Activated naive CD8-positive, alpha-beta T cell (primary cell): ENCODE measurements at regions not wholly inside any gene's neighbourhood (a gene's known extent, or its start where the extent isn't known, plus 50 kb on each side); places are given as distances from the start of the nearest gene placed in this dataset.

Experiments
- H3K27ac Mint-ChIP-seq: one replicate; pipeline ENCODE4 v1.8.0; 2021; ENCODE audit warnings: mixed read lengths
- H3K27me3 Mint-ChIP-seq: one replicate; pipeline ENCODE4 v1.8.0; 2021; ENCODE audit warnings: mixed read lengths
- H3K36me3 Mint-ChIP-seq: one replicate; pipeline ENCODE4 v1.8.0; 2021; ENCODE audit warnings: mixed read lengths
- H3K4me1 Mint-ChIP-seq: one replicate; pipeline ENCODE4 v1.8.0; 2021; ENCODE audit warnings: low read depth, mixed read lengths
- H3K4me3 Mint-ChIP-seq: one replicate; pipeline ENCODE4 v1.8.0; 2021; ENCODE audit warnings: mild to moderate bottlenecking, mixed read lengths
- H3K9me3 Mint-ChIP-seq: one replicate; pipeline ENCODE4 v1.8.0; 2021; ENCODE audit warnings: low read depth, mixed read lengths

DNA sequence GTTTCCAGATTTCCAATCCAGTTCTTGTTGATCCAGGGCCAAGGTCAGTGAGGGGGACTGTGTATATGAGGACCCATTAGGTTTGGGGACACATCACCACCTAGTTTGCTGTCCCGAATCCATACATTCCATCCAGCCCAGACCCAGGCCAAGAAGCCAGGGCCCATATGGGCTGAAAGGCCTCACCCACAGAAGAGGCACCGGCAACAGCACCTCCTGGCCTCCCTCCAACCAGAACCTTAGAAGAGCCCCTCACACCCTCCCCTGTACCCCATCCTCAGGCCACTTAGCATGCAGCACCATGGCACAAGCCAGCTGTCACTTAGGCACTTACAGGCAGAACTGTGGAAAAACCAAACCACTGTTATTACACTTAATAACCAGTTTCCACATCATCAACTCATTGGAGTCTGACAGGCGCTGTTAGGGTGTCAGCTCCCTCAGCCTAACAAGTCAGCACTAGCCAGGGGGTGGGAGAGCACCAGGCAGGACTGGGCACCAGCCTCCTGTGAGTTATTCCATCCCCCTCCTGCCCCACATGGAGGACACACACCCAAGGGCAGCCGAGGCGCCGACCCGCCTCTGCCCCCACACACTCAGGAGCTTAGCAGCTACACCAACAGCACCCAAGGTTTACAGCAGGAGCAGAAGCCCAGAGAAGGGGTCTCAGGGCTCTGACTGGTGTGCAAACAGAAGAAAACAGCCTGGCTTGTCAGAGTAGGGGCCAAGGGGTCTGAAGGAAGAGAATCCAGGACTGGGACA lies 132.0 kb downstream of the BUD13 start:
- no peak overlapping the region for H3K4me3 Mint-ChIP-seq
- no peaks in the 10 kb centered on the region for H3K9me3 Mint-ChIP-seq
- H3K36me3 Mint-ChIP-seq, result no peaks in the 10 kb centered on the region

DNA sequence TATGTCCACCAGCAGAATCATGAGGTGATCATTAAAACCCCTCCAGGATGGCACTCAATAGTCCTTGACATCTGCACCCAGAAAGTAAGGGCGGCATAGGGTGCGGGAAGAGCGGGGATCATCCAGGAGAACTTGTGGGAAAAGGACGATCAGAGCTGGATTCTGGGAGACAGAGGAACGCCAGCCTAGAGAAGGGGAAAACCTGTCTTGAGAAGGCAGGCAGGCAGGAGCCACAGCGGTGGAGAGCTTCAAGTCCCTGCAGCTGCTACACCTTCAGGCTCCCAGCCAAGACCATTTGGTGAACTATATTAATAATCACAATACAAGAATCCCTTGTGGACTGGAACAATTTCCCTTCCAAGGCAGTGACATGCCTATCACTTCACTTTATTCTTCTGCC lies 134.3 kb downstream of the BUD13 start:
- Mint-ChIP-seq H3K4me3 (no peak overlapping the region), H3K27ac (no peak overlapping the region), H3K36me3 (no peaks in the 10 kb centered on the region), H3K9me3 (no peaks in the 10 kb centered on the region), H3K4me1 (no peaks in the 10 kb centered on the region), H3K27me3 (peaks cover 2% of the 10 kb centered on the region)

More for the DNA sequence above, 132.0 kb downstream of the BUD13 start:
- H3K27me3 Mint-ChIP-seq, result no peaks in the 10 kb centered on the region
- no peak overlapping the region for H3K27ac Mint-ChIP-seq
- no peaks in the 10 kb centered on the region for H3K4me1 Mint-ChIP-seq

DNA sequence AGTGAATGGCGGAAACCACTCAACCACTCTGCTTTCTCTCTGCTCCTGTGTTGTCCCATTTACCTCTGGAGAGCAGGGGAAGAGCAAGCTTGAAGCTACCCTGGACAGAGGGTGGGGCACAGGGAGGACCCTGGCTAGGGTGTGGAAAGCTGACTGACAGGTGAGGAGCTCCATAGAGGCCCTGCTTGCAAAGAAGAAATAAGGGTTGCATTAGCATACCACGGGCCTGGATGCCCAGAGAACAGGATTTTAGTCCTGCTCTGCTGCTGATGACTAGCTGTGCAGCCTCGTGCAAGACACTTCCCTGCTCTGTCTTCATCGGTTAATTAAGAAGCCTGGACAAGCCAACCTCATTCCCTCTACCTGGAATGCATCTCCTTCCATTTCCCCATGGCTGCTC lies 135.0 kb downstream of the BUD13 start:
- H3K27ac Mint-ChIP-seq, result no peak overlapping the region
- no peaks in the 10 kb centered on the region for H3K4me1 Mint-ChIP-seq
- no peaks in the 10 kb centered on the region for H3K36me3 Mint-ChIP-seq
- H3K4me3 Mint-ChIP-seq, result no peak overlapping the region
- H3K27me3 Mint-ChIP-seq, result peaks cover 2% of the 10 kb centered on the region
- H3K9me3 Mint-ChIP-seq, result no peaks in the 10 kb centered on the region

DNA sequence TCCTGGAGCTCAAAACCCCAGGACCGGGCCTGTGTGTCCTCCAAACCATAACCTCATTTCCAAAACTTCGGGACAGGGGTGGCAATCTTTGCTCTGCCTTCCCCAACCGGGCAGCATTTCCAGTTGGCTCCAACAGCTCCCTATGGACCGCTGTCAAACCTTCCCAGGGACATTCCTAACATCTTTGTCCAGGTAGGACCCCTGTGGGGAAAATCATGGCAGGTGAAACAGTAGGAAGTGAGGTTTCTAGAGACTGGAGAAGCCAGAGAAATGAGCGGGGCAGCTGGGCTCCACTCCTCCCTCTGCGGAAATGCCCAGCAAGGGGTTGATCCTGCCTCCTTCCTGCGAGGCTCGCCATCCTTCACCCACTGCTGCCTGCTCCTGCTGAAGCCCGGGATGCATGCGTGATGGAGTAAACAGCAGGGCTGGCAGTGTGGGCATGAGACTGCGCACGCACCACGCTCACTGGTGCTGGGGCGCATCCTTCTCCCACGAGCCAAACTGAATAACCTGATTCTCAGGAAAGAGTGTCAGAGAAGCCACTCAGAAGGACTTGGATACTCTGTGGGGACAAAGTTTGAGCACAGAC lies 136.4 kb downstream of the BUD13 start:
- Mint-ChIP-seq H3K27me3 (peaks cover 4% of the 10 kb centered on the region), H3K36me3 (no peaks in the 10 kb centered on the region), H3K9me3 (no peaks in the 10 kb centered on the region), H3K4me3 (no peak overlapping the region), H3K27ac (no peak overlapping the region), H3K4me1 (no peaks in the 10 kb centered on the region)

DNA sequence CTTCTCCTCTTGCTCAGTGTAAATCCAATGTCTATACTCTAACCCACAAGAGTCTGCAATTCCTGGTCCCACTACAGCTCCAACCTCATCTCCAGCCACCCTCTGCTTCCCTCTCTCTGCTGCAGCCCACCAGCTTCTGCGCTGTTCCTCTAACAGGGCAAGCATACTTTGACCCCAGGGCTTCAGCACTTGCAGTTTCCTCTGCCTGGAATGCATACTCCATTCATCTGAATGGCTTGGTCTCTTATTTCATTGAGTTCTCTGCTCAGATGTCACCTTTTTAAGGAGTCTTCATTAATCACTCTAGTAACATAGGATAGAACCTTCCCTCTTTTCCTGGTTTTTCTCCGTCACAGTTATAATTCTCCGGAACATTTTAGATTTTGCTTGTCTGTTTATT lies 141.6 kb downstream of the BUD13 start:
- Mint-ChIP-seq H3K27me3 (peaks cover 4% of the 10 kb centered on the region), H3K9me3 (no peaks in the 10 kb centered on the region), H3K4me3 (no peak overlapping the region), H3K4me1 (no peaks in the 10 kb centered on the region), H3K36me3 (no peaks in the 10 kb centered on the region), H3K27ac (no peak overlapping the region)

DNA sequence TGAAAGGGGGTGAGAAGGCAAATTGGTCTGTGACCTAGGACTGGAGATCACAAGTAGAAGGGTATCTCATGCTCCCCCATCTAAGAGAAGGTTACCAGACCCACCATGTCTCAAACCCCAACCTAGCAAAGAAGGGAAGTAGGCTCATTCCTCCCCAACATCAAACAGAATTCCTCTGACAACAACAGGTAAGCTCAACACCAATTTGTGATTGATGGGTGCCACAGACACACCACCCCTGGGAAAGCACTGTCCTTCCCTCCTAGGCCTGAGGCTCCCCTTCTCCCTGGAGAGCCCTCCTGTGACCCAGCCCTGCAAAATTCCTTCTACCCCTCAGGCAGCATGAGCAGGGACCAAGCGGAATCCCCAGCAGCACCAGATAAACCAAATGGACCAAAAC lies 154.3 kb downstream of the BUD13 start:
- Mint-ChIP-seq H3K9me3 (no peaks in the 10 kb centered on the region), H3K27ac (no peak overlapping the region), H3K4me3 (no peak overlapping the region), H3K36me3 (no peaks in the 10 kb centered on the region), H3K27me3 (peaks cover 16% of the 10 kb centered on the region), H3K4me1 (no peaks in the 10 kb centered on the region)

DNA sequence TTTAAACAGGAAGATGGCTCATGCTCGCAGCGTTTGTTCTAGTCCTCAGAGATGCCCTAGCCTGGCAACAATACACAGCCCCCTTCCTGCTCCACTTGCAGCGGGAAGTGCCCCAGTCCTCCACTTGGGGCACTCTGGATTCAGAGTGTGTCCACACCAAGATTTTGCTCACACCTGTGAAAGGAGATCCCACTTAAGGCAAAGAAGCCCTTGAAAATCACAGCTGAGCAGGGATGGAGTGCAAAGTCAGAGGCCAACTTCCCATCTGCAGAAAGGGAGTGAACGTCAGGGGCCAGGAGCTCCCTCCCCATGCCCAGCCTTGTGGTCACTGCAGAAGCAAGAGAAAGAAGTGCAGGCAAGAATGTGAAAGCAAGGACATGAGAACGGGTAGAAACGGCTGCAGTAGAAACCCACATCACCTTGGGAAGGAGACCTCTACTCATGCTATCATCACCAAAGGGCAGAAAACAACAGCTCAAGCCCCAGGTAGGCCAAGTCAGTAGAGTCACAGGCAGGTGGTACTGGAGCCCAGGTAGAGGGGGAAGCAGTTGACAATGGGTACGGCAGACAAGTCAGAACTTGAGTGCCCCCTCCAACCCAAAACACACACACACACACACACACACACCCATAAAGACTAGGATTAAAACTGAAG lies 157.4 kb downstream of the BUD13 start:
- H3K4me3 Mint-ChIP-seq, result no peak overlapping the region
- H3K27me3 Mint-ChIP-seq, result peaks cover 3% of the 10 kb centered on the region
- no peaks in the 10 kb centered on the region for H3K36me3 Mint-ChIP-seq

DNA sequence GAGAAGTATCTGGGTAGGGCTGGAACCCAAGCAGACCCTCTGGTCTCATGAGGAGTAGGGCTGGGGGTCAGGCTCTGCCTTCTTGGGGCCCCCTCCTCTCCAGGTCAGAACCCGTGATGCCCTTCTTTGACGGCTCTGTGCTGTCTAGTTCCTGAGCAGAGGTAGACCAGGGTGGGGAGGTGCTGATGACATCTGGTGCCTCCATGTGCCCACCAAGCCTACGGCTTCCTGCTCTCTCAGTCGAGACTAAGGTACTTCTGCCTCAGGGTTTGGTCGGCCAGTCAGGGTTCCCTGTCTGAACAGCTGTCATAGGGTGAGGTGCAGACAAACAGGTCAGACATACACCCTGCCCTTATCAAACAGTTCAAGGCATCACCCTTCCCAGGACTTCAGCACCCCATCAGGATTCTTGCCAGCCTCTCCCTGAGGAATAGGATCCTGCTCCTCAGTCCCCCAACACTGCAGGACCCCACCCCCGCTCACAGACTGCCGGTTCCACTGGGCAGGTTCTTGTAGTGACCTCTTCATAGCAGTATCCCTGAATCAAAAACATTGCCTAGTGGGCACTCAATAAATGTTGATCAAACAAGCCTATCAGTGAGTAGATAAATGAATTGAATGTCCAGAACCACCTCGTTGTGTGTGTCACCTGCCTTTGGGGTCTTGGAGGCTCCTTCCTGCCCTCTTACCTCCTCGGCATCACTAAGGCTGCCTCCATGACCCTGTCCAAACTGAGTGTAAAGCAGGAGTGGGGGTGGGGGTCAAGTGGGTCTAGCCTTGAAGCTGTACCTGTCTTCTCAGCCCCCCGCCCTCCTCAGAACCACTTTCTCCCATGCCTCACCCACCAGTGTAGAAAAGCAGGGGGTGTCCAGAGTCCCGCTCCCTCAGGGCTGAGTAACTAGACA lies 158.2 kb downstream of the BUD13 start:
- H3K27me3 Mint-ChIP-seq, result peaks cover 3% of the 10 kb centered on the region
- H3K4me1 Mint-ChIP-seq, result no peaks in the 10 kb centered on the region

More for the DNA sequence above, 157.4 kb downstream of the BUD13 start:
- H3K4me1 Mint-ChIP-seq, result no peaks in the 10 kb centered on the region
- H3K9me3 Mint-ChIP-seq, result no peaks in the 10 kb centered on the region
- H3K27ac Mint-ChIP-seq, result no peak overlapping the region

DNA sequence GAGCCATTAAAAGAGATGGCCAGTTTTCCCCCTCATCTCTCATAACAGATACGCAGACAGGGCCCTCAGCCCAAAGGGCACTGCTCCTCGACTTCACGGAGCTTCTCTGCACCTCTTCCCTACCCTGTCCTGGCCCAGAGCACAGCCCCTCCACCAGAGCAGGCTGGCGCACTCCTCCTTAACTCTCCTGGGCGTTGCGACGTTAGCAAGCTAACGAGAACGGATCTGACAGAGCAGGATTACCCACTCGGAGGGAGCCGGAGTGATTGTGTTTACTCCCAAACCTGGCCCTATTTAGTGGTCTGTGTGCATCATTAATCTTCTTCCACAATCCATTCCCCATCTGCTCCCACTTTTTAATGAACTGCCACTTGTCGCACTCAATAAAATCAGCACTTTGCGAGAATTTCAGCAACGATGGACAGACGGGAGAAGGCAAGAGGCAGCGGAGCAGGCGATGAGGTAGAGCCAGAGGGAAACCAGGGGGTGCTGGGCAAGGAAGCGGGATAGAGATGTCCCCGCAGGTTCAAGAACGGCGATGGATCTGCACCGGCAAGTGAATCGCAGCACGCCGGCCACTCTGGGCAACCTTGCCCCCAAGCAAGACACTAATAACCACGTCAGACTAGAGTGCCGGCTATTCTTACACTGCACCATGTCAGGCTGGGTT lies 159.4 kb downstream of the BUD13 start:
- no peaks in the 10 kb centered on the region for H3K36me3 Mint-ChIP-seq
- no peak overlapping the region for H3K27ac Mint-ChIP-seq
- peaks cover 2% of the 10 kb centered on the region for H3K27me3 Mint-ChIP-seq
- no peaks in the 10 kb centered on the region for H3K4me1 Mint-ChIP-seq
- no peaks in the 10 kb centered on the region for H3K9me3 Mint-ChIP-seq
- no peak overlapping the region for H3K4me3 Mint-ChIP-seq

More for the DNA sequence above, 158.2 kb downstream of the BUD13 start:
- no peaks in the 10 kb centered on the region for H3K9me3 Mint-ChIP-seq
- no peaks in the 10 kb centered on the region for H3K36me3 Mint-ChIP-seq
- no peak overlapping the region for H3K4me3 Mint-ChIP-seq
- no peak overlapping the region for H3K27ac Mint-ChIP-seq

DNA sequence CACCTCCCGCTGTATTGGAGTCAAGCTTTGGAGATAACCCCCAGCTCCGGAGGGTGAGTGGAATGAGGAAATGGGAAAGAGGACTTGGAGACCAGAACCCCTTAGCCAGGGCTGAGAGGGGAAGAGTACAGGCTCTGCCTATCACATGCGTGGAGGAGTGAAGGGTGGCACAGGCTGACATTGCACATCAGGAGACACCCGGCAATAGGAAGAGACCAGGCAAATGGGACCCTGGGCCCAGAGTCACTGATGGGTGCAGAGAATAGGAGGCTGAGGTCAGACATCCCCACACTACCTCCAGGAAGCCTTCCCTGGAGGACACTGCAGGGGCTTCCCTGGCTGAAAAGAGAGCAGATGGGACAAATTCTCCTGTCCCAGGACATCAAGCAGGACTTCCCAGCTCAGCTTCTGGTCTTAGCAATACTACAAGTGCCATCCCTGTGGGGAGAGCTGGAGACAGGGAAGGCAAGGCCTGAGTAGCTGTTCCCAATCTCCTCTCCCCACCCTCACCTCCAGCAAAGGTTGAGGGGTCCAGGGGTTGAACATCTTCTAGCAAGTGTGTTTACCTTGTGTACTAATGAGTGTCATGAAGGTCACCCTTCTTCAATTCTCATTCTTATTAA lies 160.7 kb downstream of the BUD13 start:
- H3K4me3 Mint-ChIP-seq, result no peak overlapping the region
- no peaks in the 10 kb centered on the region for H3K9me3 Mint-ChIP-seq
- H3K27me3 Mint-ChIP-seq, result peaks cover 2% of the 10 kb centered on the region
- no peak overlapping the region for H3K27ac Mint-ChIP-seq
- no peaks in the 10 kb centered on the region for H3K4me1 Mint-ChIP-seq
- no peaks in the 10 kb centered on the region for H3K36me3 Mint-ChIP-seq

DNA sequence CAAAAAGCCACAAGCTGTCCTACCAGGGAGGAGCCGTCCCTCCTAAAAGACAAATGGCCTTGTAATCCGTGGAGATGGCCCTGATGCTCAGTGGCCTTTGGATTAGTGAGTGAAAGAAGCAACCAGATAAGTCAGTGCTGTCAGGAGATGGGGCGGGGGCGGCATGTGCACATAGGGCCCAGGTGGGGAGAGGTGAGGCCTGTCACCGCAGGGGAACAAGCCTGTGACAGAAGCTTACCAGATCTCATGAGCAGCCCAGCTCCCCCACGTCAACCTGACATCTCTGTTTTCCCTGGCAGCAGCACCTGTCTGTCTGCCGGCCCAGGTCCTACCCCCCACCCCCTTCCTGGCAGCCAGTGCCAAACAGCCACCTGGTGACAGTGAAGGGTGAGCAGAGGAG lies 162.6 kb downstream of the BUD13 start:
- H3K4me1 Mint-ChIP-seq, result no peaks in the 10 kb centered on the region
- H3K27ac Mint-ChIP-seq, result no peak overlapping the region
- H3K36me3 Mint-ChIP-seq, result no peaks in the 10 kb centered on the region
- no peaks in the 10 kb centered on the region for H3K9me3 Mint-ChIP-seq
- H3K4me3 Mint-ChIP-seq, result no peak overlapping the region
- H3K27me3 Mint-ChIP-seq, result peaks cover 2% of the 10 kb centered on the region

DNA sequence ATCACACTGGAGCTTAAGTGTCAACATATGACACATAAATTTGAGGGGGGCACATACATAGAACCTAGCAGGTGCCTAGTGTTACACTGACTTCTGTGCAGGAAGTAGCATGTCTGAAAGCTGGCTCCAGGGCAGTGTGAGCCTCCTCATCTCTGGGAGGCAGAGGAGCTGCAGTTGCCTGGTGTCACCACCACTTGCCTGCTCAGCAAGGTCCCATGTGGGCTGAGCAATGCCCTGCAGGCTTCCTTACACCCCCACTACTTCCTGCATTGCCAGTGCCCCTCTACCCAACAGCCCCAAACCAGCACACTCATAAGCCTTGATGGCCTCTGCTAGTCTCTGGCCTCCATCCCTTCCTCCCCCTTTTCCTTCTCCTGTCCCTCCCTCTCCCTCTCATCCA lies 165.8 kb downstream of the BUD13 start:
- no peaks in the 10 kb centered on the region for H3K36me3 Mint-ChIP-seq

DNA sequence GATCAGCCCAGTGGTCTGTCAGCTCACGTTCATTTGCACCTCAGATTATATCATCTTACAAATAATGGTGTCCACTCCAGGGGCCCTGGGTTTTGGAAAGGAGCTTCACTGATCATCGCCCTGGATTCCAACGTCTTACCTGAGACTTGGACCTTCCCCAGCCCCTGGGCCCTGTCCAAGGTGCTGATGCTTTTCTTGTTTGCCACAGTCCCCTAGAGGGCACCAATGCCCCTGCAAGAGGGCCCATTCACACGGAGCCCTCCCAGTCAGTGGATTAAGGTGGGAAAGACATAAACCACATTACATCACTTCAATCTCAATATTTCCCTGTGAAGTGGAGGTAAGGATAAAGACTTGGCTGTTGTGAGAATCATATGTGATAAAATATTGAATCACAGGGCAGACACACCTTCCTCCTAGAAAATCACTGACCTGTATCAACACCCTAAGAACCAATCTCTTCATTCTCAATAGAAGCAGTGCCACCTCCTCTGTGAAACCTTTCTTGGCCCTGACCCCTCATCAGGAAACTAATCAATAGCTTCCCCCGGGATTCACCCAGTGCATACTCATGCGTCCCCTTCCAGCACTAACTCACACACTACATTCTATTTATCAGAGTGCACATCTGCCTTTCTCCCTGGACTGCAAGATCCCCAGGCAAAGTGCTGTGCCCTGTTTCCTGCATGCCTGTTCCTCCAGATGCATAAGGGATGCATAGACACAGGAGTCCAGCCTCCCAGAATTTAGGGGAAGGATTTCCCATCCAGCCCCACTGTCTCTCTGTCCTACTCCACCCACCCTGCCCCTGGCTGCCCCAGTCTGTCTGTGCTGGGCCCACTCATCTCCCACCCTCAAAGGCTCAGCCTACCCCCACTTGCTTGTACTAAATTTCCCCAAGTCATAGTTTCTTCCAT lies 167.0 kb downstream of the BUD13 start:
- Mint-ChIP-seq H3K27me3 (peaks cover 4% of the 10 kb centered on the region), H3K9me3 (no peaks in the 10 kb centered on the region), H3K36me3 (no peaks in the 10 kb centered on the region), H3K4me3 (no peak overlapping the region), H3K4me1 (no peaks in the 10 kb centered on the region), H3K27ac (no peak overlapping the region)

More for the DNA sequence above, 165.8 kb downstream of the BUD13 start:
- no peak overlapping the region for H3K27ac Mint-ChIP-seq
- H3K4me3 Mint-ChIP-seq, result no peak overlapping the region
- no peaks in the 10 kb centered on the region for H3K4me1 Mint-ChIP-seq
- H3K27me3 Mint-ChIP-seq, result peaks cover 4% of the 10 kb centered on the region
- no peaks in the 10 kb centered on the region for H3K9me3 Mint-ChIP-seq
